ENCODE measurements at regions not wholly inside any gene's neighbourhood (a gene's known extent, or its start where the extent isn't known, plus 50 kb on each side); places are given as distances from the start of the nearest gene placed in this dataset.
"Not testable (repeated sequence)": the region's sequence is repeated elsewhere in the genome, so short reads cannot be mapped to it uniquely, and the experiment has no call there.

GRCh38 chr13:79607895-79608294 is 126.9 kb downstream of the NDFIP2 start:
- TF ChIP-seq POLR2A (IDR thresholded peaks at IDR 0.05; ENCODE audit: low read depth); CTCF (IDR thresholded peaks at IDR 0.05); EP300 (IDR thresholded peaks at IDR 0.05): not testable (repeated sequence)

Data from esophagus muscularis mucosa (tissue), 4 donors.